GM18505 (cell line): ENCODE measurements at regions not wholly inside any gene's neighbourhood (a gene's known extent, or its start where the extent isn't known, plus 50 kb on each side); places are given as distances from the start of the nearest gene placed in this dataset.
"Not testable (repeated sequence)": the region's sequence is repeated elsewhere in the genome, so short reads cannot be mapped to it uniquely, and the experiment has no call there.

ENCODE experiments used
- ATAC-seq: cut with Tn5 transposase; IDR thresholded peaks from one replicate; pipeline ENCODE4 v1.9.1; 2021; ENCODE audit not compliant: unreplicated experiment
- POLR2A ChIP-seq: IDR thresholded peaks from 4 replicates; pipeline ENCODE4 v1.6.1; 2011; ENCODE audit warnings: borderline replicate concordance; ENCODE audit not compliant: insufficient read depth, insufficient read length; ENCODE audit errors: extremely low read depth

DNA sequence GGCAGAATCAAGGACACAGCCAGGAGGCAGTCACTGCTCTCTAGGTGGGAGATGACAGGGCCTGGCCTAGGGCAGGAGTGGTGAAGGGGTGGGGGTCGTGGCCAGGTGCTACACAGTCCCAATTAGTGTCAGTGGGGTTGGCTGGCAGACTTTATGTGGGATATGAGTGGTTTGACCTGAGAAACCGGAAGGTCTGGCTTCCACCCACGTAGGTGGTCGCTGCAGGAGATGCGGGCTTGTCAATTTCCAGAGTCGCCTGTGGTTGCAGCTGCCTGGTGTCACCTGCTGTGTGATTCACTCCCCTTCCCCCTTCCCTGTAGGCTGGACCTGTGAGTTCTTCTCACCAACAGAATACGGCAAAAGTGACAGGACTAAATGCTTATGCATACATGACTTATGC lies 124.3 kb downstream of the KLF6 start:
- no peak for TF ChIP-seq POLR2A
- no peak for ATAC-seq

GRCh38 chr10:3659203-3659917 lies 125.6 kb downstream of the KLF6 start:
- no peak for ATAC-seq
- TF ChIP-seq POLR2A: no peak

- ATAC-seq: no peak
- no peak for TF ChIP-seq POLR2A
Observed at GRCh38 chr10:3658766-3659165, 126.2 kb downstream of the KLF6 start.

- ATAC-seq: no peak
- TF ChIP-seq POLR2A: no peak
Observed at GRCh38 chr10:3656214-3656613, 128.8 kb downstream of the KLF6 start.

- no peak for ATAC-seq
- no peak for TF ChIP-seq POLR2A
Observed at GRCh38 chr10:3655528-3655927, 129.5 kb downstream of the KLF6 start.

DNA sequence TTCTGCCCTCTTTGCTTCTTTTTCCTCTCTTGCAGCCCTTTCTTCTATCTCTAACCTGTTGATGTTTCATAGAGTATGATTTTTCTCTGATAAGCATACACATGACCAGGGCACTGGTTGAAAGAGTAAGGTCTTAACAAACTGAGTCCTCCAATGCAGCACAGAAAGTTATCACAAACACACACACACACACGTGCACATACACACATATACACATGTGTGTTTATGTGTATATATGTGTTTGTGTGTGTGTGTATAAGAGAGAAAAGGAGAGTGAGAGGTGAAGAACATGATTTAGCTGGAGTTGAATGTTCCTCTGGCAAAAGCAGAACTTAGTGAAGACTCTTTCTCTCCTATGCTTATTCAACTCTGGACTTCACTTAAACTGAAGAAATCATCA lies 130.0 kb downstream of the KLF6 start:
- no peak for TF ChIP-seq POLR2A
- no peak for ATAC-seq

DNA sequence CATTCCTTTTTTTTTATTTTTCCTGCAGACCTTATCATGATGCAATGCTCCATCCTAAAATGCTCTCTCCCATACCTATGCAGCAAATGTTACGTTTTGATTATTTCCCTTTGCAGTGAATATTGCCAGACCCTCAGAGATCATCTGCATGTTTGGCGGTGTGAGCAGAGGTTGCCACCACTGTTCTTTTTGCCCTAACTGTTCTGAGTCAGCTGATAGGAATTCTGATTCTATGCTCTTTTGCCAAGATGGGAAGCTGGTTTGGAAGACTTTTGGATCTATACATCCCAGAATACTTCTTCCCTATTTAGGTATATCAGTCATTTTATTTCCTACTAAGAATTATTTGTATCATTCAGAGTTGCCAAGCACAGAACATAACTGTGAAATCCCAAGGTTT lies 130.5 kb downstream of the KLF6 start:
- no peak for ATAC-seq
- no peak for TF ChIP-seq POLR2A

GRCh38 chr10:3653303-3653702 lies 131.7 kb downstream of the KLF6 start:
- not testable (repeated sequence) for ATAC-seq

- ATAC-seq: no peak
- no peak for TF ChIP-seq POLR2A
Observed at GRCh38 chr10:3652886-3653285, 132.1 kb downstream of the KLF6 start.

DNA sequence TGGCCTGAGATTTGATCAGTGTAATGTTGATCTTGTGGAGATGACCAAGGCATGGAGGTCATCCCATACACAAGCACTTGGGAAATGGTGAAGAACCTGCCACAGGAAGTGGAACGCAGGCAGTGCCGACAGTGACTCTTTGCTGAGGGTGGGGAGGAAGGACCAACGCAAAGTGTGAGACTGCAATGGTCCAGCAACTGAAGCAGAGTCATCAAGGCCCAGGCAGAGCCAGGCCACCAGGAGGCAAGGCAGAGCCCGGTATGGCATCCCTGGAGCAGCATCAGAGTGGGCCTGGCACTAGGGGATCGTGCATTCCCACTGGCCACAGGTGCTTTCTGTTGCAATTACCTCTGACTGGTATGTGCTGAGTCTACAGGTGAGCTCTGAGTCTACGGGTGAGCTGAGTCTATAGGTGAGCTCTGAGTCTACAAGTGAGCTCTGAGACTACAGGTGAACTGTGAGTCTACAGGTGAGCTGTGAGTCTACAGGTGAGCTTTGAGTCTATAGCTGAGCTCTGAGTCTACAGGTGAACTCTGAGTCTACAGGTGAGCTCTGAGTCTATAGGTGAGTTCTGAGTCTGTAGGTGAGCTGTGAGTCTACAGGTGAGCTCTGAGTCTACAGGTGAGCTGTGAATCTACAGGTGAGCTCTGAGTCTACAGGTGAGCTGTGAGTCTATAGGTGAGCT lies 132.9 kb downstream of the KLF6 start:
- no peak for TF ChIP-seq POLR2A

GRCh38 chr10:3648576-3648975 lies 136.4 kb downstream of the KLF6 start:
- no peak for TF ChIP-seq POLR2A
- ATAC-seq: no peak

More for the DNA sequence above, 132.9 kb downstream of the KLF6 start:
- ATAC-seq: no peak

DNA sequence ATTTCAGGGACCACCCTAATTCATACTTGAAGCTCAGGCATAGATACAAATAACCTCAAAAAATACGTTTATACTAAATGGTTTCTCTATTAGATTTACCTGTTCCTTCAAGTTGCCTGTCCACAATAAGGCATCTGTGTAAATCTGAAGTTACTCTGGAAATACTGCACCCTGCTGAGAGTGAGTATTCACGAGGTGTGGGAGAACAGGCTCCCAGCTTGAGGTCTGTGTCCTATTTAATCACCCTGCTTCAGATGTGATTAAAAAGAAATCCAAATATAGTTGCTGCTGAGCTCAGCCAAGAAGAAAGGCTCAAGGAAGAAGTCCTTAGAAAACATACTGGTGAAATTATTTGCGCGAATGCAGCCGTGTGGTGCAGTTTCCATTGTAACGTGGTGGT lies 136.8 kb downstream of the KLF6 start:
- ATAC-seq: no peak
- no peak for TF ChIP-seq POLR2A

- TF ChIP-seq POLR2A: no peak
- no peak for ATAC-seq
Observed at GRCh38 chr10:3647074-3647473, 137.9 kb downstream of the KLF6 start.

- TF ChIP-seq POLR2A: no peak
- no peak for ATAC-seq
Observed at GRCh38 chr10:3645406-3645805, 139.6 kb downstream of the KLF6 start.

DNA sequence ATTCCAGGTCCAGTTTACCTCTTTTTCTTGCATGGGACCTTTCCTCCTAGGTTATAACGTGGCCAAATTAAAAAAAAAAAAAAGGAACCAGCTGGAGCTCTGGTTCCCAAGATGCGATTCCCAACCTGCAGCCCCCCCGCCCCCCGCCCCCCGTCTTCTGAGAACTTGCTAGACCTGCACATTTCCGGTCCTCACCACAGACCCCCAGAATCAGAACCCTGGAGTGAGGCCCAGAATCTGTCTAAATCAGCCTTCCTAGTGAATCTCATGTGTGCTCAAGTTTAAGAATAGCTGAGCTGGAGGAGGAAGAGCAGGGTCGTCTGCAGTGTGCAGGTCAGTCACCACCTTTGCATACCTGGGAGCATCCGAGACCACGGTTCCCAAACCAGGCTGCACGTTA lies 144.2 kb downstream of the KLF6 start:
- no peak for TF ChIP-seq POLR2A
- ATAC-seq: no peak

- no peak for TF ChIP-seq POLR2A
Observed at GRCh38 chr10:3639546-3639945, 145.5 kb downstream of the KLF6 start.

More at GRCh38 chr10:3639546-3639945, 145.5 kb downstream of the KLF6 start:
- ATAC-seq: no peak
